Upper lobe of right lung (tissue), 1 donor: ENCODE measurements at regions not wholly inside any gene's neighbourhood (a gene's known extent, or its start where the extent isn't known, plus 50 kb on each side); places are given as distances from the start of the nearest gene placed in this dataset.

Source experiments
- ATAC-seq: fragments of 200-7000 bp; cut with Tn5 transposase; one replicate; pipeline ENCODE4 v1.9.1; 2020; ENCODE audit warnings: mild to moderate bottlenecking, moderate library complexity
- DNase-seq: peaks from one replicate; pipeline ENCODE4 v3.0.0-alpha.2; 2020
- H3K27ac ChIP-seq: fragments of 200-600 bp; one replicate; pipeline ENCODE4 v1.8.0; 2022
- H3K27me3 ChIP-seq: fragments of 200-600 bp; one replicate; pipeline ENCODE4 v1.8.0; 2022; ENCODE audit warnings: mild to moderate bottlenecking
- H3K36me3 ChIP-seq: fragments of 200-600 bp; one replicate; pipeline ENCODE4 v1.8.0; 2022
- H3K4me1 ChIP-seq: fragments of 200-600 bp; one replicate; pipeline ENCODE4 v1.8.0; 2022
- H3K4me3 ChIP-seq: fragments of 200-600 bp; one replicate; pipeline ENCODE4 v1.8.0; 2022; ENCODE audit warnings: mild to moderate bottlenecking
- H3K9me3 ChIP-seq: fragments of 200-600 bp; one replicate; pipeline ENCODE4 v1.8.0; 2022
- intact Hi-C: fragments of 100-400 bp; cut with DNase I; formaldehyde crosslinking; loops from one replicate; pipeline ENCODE4 v1.11.0; 2022
- TF ChIP-seq, protein P1 (sequence below): fragments of 200-600 bp; IDR thresholded peaks from one replicate; pipeline ENCODE4 v1.8.0; 2022; ENCODE audit warnings: antibody characterized with exemption
- donor health status: DM: no; HTN: yes; CAD: no; lungs with severe emphysema.

DNA sequence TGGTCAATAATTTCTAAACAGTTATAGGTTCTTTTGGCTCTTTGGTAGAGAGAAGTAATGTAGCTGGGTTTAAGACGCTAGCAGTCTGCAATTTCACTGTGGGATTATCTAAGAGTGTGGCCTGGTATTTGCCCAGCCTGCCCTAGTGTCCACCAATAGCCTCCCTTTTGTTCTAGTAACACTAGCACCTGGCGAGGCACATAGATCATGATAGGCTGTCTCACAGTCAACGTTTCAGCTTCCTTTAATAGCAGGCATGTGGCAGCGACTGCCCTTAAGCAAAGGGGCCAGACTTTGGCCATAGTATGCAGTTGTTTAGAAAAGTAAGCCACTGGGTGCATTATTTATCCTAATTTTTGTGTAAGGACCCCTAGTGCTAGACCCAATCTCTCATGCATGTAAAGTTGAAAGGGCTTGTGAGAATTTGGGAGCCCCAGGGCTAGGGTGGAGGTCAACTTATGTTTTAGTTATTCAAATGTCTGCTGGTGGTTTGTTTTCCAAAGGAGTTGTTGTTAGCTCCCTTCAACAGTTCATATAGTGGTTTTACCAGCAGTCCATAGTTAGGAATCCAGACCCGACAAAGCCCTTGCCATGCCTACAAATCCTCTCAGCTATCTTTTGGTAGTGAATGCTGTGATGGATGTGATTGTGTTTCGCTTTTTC is 274.3 kb downstream of the HTR1A start:
- Histone ChIP-seq H3K27ac (no peak overlapping the region), H3K9me3 (no peaks in the 10 kb centered on the region), H3K4me1 (no peaks in the 10 kb centered on the region), H3K27me3 (no peaks in the 10 kb centered on the region), H3K4me3 (no peak overlapping the region), H3K36me3 (no peaks in the 10 kb centered on the region)
- intact Hi-C loops, result no loop called here
- TF ChIP-seq, protein P1, sequence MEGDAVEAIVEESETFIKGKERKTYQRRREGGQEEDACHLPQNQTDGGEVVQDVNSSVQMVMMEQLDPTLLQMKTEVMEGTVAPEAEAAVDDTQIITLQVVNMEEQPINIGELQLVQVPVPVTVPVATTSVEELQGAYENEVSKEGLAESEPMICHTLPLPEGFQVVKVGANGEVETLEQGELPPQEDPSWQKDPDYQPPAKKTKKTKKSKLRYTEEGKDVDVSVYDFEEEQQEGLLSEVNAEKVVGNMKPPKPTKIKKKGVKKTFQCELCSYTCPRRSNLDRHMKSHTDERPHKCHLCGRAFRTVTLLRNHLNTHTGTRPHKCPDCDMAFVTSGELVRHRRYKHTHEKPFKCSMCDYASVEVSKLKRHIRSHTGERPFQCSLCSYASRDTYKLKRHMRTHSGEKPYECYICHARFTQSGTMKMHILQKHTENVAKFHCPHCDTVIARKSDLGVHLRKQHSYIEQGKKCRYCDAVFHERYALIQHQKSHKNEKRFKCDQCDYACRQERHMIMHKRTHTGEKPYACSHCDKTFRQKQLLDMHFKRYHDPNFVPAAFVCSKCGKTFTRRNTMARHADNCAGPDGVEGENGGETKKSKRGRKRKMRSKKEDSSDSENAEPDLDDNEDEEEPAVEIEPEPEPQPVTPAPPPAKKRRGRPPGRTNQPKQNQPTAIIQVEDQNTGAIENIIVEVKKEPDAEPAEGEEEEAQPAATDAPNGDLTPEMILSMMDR, result no peak
- no peak for DNase-seq
- no peak for ATAC-seq

DNA sequence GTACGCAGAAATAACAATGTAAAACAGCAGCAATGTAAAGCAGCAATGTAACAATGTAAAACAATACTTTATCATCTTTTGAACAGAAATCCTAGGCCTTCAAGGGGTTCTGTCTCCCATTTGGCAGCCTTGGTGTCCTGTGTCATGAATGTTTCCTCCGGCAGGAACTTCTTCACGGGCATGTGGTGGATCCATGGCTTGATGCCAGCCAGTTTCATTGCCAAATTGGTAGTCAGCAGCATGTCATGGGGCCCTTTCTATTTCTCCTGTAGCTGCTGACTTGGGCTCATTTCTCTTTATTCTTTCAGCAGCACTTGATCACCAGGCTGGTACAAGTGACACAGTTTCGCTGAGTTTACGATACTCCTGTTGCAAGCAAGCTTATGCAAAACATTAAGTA is 275.3 kb downstream of the HTR1A start:
- Histone ChIP-seq H3K27me3 (no peaks in the 10 kb centered on the region), H3K27ac (no peak overlapping the region), H3K9me3 (no peaks in the 10 kb centered on the region), H3K36me3 (no peaks in the 10 kb centered on the region), H3K4me1 (no peaks in the 10 kb centered on the region), H3K4me3 (no peak overlapping the region)
- ATAC-seq (no peak), DNase-seq (no peak)
- intact Hi-C loops, result no loop called here
- TF ChIP-seq, protein P1, result no peak

DNA sequence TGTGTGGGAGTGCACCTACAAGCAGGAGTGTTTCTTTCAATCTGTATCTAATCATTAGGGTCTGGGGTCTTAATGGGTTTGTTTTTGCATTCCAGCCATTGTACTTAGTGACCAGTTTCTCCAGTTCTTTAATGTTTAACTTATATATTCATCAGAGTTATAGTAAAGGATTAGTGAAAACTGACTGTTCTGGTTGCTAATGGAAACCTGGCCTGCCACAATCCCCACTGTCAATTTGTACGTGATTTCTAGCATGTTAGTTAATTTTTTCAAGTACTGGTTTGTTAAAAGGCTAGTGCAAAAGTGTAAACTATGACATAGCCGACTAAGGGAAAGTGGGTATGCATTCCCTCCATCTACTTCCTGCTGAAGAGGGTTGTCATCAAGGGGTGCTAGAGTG is 276.1 kb downstream of the HTR1A start:
- Histone ChIP-seq H3K4me3 (no peak overlapping the region), H3K36me3 (no peaks in the 10 kb centered on the region), H3K27ac (no peak overlapping the region), H3K4me1 (no peaks in the 10 kb centered on the region), H3K9me3 (no peaks in the 10 kb centered on the region), H3K27me3 (no peaks in the 10 kb centered on the region)
- TF ChIP-seq, protein P1, result no peak
- intact Hi-C loops, result no loop called here
- DNase-seq (no peak), ATAC-seq (no peak)

DNA sequence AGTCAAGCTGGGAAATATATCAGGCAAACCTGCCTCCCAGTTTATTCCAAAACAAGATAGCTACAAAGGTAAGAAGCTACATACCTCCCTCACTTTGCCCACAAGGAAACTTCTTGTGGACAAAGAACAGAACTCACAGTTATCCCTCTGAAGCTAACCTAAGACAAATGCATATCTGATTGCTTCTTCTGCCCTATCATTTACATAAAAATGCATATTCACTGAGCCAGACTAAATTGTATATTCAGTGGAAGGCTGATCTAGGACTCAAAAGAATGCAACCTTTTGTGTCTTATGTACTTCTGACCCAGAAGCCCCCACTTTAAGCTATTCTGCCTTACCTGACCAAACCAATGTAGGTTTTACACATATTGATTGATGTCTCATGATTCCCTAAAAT is 276.8 kb downstream of the HTR1A start:
- DNase-seq (no peak), ATAC-seq (no peak)
- H3K4me3 ChIP-seq, result no peak overlapping the region
- intact Hi-C loops, result no loop called here
- H3K36me3 ChIP-seq, result no peaks in the 10 kb centered on the region
- no peaks in the 10 kb centered on the region for H3K27me3 ChIP-seq
- no peaks in the 10 kb centered on the region for H3K9me3 ChIP-seq
- TF ChIP-seq, protein P1, result no peak
- no peaks in the 10 kb centered on the region for H3K4me1 ChIP-seq
- no peak overlapping the region for H3K27ac ChIP-seq

DNA sequence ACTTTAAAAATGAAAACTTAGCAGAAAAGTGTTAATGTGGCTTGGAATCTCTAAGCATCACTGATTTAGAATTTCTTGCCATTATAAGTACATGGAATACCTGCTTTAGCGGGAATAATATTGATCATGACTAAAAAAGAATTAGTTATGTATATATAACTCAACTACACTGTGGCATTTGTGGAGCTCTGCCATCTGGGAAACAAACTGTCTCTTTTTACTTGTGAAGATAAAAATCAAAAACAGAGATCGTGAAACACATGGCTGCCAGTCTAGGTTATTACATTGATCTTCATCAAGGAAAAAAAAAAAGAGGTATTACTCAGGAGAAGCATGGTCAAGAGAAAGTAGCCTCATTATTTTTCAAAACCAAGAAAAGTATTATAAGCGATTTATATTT is 287.4 kb downstream of the HTR1A start:
- no peak for DNase-seq
- no peak overlapping the region for H3K4me3 ChIP-seq
- no peaks in the 10 kb centered on the region for H3K36me3 ChIP-seq
- H3K27ac ChIP-seq, result no peak overlapping the region
- intact Hi-C loops, result no loop called here
- no peak for ATAC-seq
- H3K4me1 ChIP-seq, result no peaks in the 10 kb centered on the region
- H3K9me3 ChIP-seq, result no peaks in the 10 kb centered on the region
- TF ChIP-seq, protein P1, result no peak
- H3K27me3 ChIP-seq, result no peaks in the 10 kb centered on the region

DNA sequence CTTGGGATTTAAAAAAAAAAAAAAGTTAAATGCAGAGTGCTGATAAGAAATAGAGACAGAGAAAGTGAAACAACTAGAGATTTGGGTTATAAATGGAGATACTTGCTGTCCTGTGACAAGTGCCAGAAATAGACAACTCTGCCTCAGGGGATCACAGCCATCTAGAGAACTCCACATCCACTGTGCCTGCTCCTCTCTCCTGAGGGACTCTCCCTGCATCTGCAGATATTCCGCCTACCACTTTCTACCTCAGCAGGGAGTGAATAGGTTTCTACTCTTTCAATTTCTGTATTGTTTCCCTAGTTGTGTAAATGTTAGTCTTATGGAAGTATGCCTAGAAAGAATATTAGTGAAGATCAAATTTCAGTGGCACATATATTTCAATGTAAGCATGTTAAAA is 307.2 kb downstream of the HTR1A start:
- intact Hi-C loops, result no loop called here
- ATAC-seq (no peak), DNase-seq (no peak)
- no peak overlapping the region for H3K4me3 ChIP-seq
- no peaks in the 10 kb centered on the region for H3K27me3 ChIP-seq
- TF ChIP-seq, protein P1, result no peak
- H3K4me1 ChIP-seq, result no peaks in the 10 kb centered on the region
- H3K36me3 ChIP-seq, result no peaks in the 10 kb centered on the region
- no peaks in the 10 kb centered on the region for H3K9me3 ChIP-seq
- no peak overlapping the region for H3K27ac ChIP-seq
